ENCODE measurements at regions not wholly inside any gene's neighbourhood (a gene's known extent, or its start where the extent isn't known, plus 50 kb on each side); places are given as distances from the start of the nearest gene placed in this dataset.

- no peak for TF ChIP-seq CTCF (conservative IDR thresholded peaks at IDR 0.05; ENCODE audit: low read depth in 2 of 2)
- TF ChIP-seq CREB1 (CRISPR knock-in tag; IDR thresholded peaks at IDR 0.05; ENCODE audit: low read depth), result no peak
- TF ChIP-seq EZH2 (IDR thresholded peaks at IDR 0.05; ENCODE audit: low read depth, unreplicated experiment), result no peak
Observed at GRCh38 chr5:142386137-142387023, 61.6 kb upstream of the SPRY4 start.
